GM12872 (cell line): ENCODE measurements at regions not wholly inside any gene's neighbourhood (a gene's known extent, or its start where the extent isn't known, plus 50 kb on each side); places are given as distances from the start of the nearest gene placed in this dataset.

Experiments
- TF ChIP-seq, protein P1 (sequence below): IDR thresholded peaks from 3 replicates; pipeline ENCODE4 v1.5.1; 2011; ENCODE audit warnings: low read depth, mild to moderate bottlenecking, low read length, moderate library complexity; ENCODE audit not compliant: insufficient read depth

DNA sequence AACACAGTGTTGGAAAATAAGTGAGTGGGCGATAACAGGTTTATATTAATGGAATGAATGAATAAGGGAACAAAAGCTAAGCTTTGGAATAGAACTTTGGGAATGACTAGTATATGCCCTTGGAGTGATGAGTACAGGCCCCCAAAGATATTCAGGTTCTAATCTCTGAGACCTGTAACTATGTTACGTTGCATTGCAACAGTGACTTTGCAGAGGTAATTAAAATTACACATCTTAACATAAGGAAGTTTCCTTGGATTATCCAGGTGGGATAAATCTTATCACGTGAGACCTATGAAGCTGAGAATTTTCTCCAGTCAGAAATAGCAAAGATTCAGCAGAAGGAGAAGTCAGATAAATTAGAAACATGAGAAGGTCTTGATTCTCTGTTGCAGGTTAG is 661.5 kb upstream of the LINC00305 start:
- TF ChIP-seq, protein P1, sequence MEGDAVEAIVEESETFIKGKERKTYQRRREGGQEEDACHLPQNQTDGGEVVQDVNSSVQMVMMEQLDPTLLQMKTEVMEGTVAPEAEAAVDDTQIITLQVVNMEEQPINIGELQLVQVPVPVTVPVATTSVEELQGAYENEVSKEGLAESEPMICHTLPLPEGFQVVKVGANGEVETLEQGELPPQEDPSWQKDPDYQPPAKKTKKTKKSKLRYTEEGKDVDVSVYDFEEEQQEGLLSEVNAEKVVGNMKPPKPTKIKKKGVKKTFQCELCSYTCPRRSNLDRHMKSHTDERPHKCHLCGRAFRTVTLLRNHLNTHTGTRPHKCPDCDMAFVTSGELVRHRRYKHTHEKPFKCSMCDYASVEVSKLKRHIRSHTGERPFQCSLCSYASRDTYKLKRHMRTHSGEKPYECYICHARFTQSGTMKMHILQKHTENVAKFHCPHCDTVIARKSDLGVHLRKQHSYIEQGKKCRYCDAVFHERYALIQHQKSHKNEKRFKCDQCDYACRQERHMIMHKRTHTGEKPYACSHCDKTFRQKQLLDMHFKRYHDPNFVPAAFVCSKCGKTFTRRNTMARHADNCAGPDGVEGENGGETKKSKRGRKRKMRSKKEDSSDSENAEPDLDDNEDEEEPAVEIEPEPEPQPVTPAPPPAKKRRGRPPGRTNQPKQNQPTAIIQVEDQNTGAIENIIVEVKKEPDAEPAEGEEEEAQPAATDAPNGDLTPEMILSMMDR, result no peak

DNA sequence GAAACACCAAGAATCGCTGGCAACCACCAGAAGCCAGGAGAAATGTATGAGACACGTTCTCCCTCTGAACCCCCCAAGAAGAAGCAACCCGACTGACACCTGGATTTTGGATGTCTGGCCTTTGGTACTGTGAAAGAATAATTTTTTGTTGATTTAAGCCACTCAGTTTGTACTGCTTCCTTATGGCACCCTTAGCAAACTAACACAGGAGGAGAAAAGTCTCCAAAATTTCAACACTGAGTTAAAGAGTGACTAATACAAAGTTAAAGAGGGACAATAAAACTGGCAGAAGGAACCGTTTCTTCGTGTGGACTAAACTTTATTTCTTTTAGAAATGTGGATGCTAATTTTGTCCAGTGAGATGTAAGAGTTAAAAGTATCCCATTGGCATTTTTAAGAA is 660.9 kb upstream of the LINC00305 start:
- TF ChIP-seq, protein P1, result no peak

- TF ChIP-seq, protein P1, result no peak
Measured at GRCh38 chr18:64807560-64807959, 658.7 kb upstream of the LINC00305 start.

DNA sequence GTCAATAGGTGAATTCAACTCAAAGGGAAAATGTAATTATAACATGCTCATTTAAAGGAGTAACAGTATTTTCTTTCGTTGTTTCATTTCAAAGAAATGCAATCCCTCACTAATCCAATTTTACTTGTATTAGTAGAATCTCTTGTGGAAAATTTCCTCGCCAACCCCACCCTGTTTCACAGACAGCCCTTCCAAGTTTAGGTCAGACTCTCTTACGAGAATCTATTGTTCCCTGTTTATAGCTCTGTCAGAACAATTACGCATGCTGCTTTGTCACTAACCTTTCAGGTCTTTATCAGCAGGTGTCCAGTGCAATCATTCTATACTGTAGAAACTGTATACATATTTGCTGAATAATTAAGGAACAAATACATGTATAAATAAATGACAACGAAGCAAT is 657.8 kb upstream of the LINC00305 start:
- TF ChIP-seq, protein P1, result no peak

DNA sequence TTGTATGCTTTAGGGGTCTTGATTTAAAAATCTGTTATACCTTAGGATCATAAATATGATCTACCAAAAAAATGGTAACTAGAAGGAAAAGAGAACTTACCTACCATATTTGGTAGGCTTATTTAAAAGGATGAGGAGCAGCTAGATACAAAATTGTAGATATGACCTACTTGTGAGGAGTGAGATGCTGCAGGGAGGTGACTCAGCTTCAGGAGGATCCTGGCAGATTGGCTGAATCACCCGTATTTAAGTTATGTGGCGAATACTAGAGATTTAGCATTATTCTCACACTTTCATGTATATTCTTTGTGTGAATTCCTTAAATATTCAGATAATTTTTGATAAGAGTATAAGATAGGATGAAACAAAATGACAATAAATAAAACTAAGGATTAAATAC is 657.3 kb upstream of the LINC00305 start:
- TF ChIP-seq, protein P1, result no peak

DNA sequence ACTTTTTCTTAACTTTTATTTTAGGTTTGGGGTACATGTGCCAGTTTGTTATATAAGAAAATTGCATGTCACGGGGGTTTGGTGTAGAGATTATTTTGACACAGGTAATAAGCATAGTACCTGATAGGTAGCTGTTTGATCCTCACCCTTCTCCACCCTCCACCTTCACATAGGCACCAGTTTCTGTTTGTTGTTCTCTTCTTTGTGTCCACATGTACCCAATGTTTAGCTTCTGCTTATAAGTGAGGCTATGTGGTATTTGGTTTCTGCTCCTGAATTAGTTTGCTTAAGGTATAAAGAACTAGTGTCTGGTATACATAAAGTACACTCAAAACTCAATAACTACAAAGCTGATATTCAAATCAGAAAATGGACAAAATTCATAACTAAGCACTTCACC is 654.6 kb upstream of the LINC00305 start:
- TF ChIP-seq, protein P1, result no peak

- TF ChIP-seq, protein P1, result no peak
Measured at GRCh38 chr18:64800151-64800550, 651.3 kb upstream of the LINC00305 start.

GRCh38 chr18:64799376-64799775 is 650.5 kb upstream of the LINC00305 start:
- TF ChIP-seq, protein P1, result no peak
